Neural crest cell (in vitro differentiated cells): ENCODE measurements at regions not wholly inside any gene's neighbourhood (a gene's known extent, or its start where the extent isn't known, plus 50 kb on each side); places are given as distances from the start of the nearest gene placed in this dataset.
A peak's percentile ranks its signal among the peaks of the same experiment; 100 is the strongest.
"Not testable (repeated sequence)": the region's sequence is repeated elsewhere in the genome, so short reads cannot be mapped to it uniquely, and the experiment has no call there.

Experiments used
- DNase-seq: peaks from one replicate; pipeline ENCODE4 v3.0.0; 2021; ENCODE audit warnings: low read depth, mixed read lengths, low spot score
- H3K27ac Mint-ChIP-seq: one replicate; pipeline ENCODE4 v1.8.0; 2021; ENCODE audit warnings: mild to moderate bottlenecking, mixed read lengths; ENCODE audit not compliant: unreplicated experiment
- H3K27me3 Mint-ChIP-seq: 2 replicates; pipeline ENCODE4 v1.8.0; 2021; ENCODE audit warnings: low read depth, mild to moderate bottlenecking, mixed read lengths
- H3K36me3 Mint-ChIP-seq: 2 replicates; pipeline ENCODE4 v1.8.0; 2021; ENCODE audit warnings: low read depth, mild to moderate bottlenecking, mixed read lengths
- H3K4me1 Mint-ChIP-seq: 2 replicates; pipeline ENCODE4 v1.8.0; 2021; ENCODE audit warnings: mixed read lengths
- H3K4me3 Mint-ChIP-seq: one replicate; pipeline ENCODE4 v1.8.0; 2021; ENCODE audit warnings: mild to moderate bottlenecking, mixed read lengths
- H3K9me3 Mint-ChIP-seq: 2 replicates; pipeline ENCODE4 v1.8.0; 2021; ENCODE audit warnings: mixed read lengths
- CTCF ChIP-seq: fragments of 200-600 bp; sonication (generic); conservative IDR thresholded peaks from 2 replicates; pipeline ENCODE4 v1.5.0; 2021; ENCODE audit warnings: antibody characterized with exemption, mild to moderate bottlenecking

GRCh38 chr2:234175649-234176048 is 125.1 kb downstream of the SPP2 start:
- no peaks in the 10 kb centered on the region for H3K9me3 Mint-ChIP-seq
- H3K27ac Mint-ChIP-seq, result no peak overlapping the region
- H3K4me1 Mint-ChIP-seq, result peaks cover 6% of the 10 kb centered on the region

GRCh38 chr2:234174742-234175141 is 124.2 kb downstream of the SPP2 start:
- H3K27me3 Mint-ChIP-seq, result no peaks in the 10 kb centered on the region
- H3K4me1 Mint-ChIP-seq, result peaks cover 6% of the 10 kb centered on the region

More at GRCh38 chr2:234175649-234176048, 125.1 kb downstream of the SPP2 start:
- Mint-ChIP-seq H3K27me3 (no peaks in the 10 kb centered on the region), H3K36me3 (no peaks in the 10 kb centered on the region), H3K4me3 (no peak overlapping the region)
- DNase-seq, result no peak
- TF ChIP-seq CTCF, result no peak

GRCh38 chr2:234172532-234172931 is 122.0 kb downstream of the SPP2 start:
- no peak for DNase-seq
- H3K9me3 Mint-ChIP-seq, result no peaks in the 10 kb centered on the region
- no peak for TF ChIP-seq CTCF
- no peaks in the 10 kb centered on the region for H3K27me3 Mint-ChIP-seq
- H3K36me3 Mint-ChIP-seq, result no peaks in the 10 kb centered on the region
- no peaks in the 10 kb centered on the region for H3K4me1 Mint-ChIP-seq
- H3K4me3 Mint-ChIP-seq, result no peak overlapping the region
- no peak overlapping the region for H3K27ac Mint-ChIP-seq

More at GRCh38 chr2:234174742-234175141, 124.2 kb downstream of the SPP2 start:
- no peak for DNase-seq
- H3K9me3 Mint-ChIP-seq, result no peaks in the 10 kb centered on the region
- TF ChIP-seq CTCF, result no peak
- H3K36me3 Mint-ChIP-seq, result no peaks in the 10 kb centered on the region
- H3K4me3 Mint-ChIP-seq, result no peak overlapping the region
- H3K27ac Mint-ChIP-seq, result no peak overlapping the region

GRCh38 chr2:234172066-234172465 is 121.6 kb downstream of the SPP2 start:
- no peaks in the 10 kb centered on the region for H3K36me3 Mint-ChIP-seq
- no peak overlapping the region for H3K4me3 Mint-ChIP-seq
- no peak for DNase-seq
- H3K27me3 Mint-ChIP-seq, result no peaks in the 10 kb centered on the region
- H3K4me1 Mint-ChIP-seq, result no peaks in the 10 kb centered on the region
- H3K27ac Mint-ChIP-seq, result peak overlapping the region; percentile 24
- no peak for TF ChIP-seq CTCF
- no peaks in the 10 kb centered on the region for H3K9me3 Mint-ChIP-seq

- TF ChIP-seq CTCF, result no peak
- no peak for DNase-seq
- H3K36me3 Mint-ChIP-seq, result no peaks in the 10 kb centered on the region
- H3K27ac Mint-ChIP-seq, result no peak overlapping the region
- H3K4me1 Mint-ChIP-seq, result no peaks in the 10 kb centered on the region
- no peaks in the 10 kb centered on the region for H3K9me3 Mint-ChIP-seq
- no peak overlapping the region for H3K4me3 Mint-ChIP-seq
- no peaks in the 10 kb centered on the region for H3K27me3 Mint-ChIP-seq
Measured at GRCh38 chr2:234171666-234172065, 121.2 kb downstream of the SPP2 start.

- no peaks in the 10 kb centered on the region for H3K9me3 Mint-ChIP-seq
- H3K27me3 Mint-ChIP-seq, result no peaks in the 10 kb centered on the region
- no peaks in the 10 kb centered on the region for H3K4me1 Mint-ChIP-seq
- TF ChIP-seq CTCF, result no peak
- DNase-seq, result no peak
- no peak overlapping the region for H3K27ac Mint-ChIP-seq
- H3K4me3 Mint-ChIP-seq, result no peak overlapping the region
- H3K36me3 Mint-ChIP-seq, result no peaks in the 10 kb centered on the region
Measured at GRCh38 chr2:234169674-234170073, 119.2 kb downstream of the SPP2 start.

- not testable (repeated sequence) for H3K36me3 Mint-ChIP-seq, H3K4me1 Mint-ChIP-seq, H3K27me3 Mint-ChIP-seq, H3K9me3 Mint-ChIP-seq, H3K4me3 Mint-ChIP-seq, H3K27ac Mint-ChIP-seq, DNase-seq
Measured at GRCh38 chr2:234168605-234169570, 118.4 kb downstream of the SPP2 start.
